Progenitor cell of endocrine pancreas (in vitro differentiated cells): ENCODE measurements at regions not wholly inside any gene's neighbourhood (a gene's known extent, or its start where the extent isn't known, plus 50 kb on each side); places are given as distances from the start of the nearest gene placed in this dataset.

Source experiments
- DNase-seq: peaks from one replicate; pipeline ENCODE4 v3.0.0; 2021; ENCODE audit warnings: low spot score; ENCODE audit not compliant: unreplicated experiment
- H3K27ac Mint-ChIP-seq: 2 replicates; pipeline ENCODE4 v1.8.0; 2021; ENCODE audit warnings: mild to moderate bottlenecking, moderate library complexity, mixed read lengths
- H3K27me3 Mint-ChIP-seq: 2 replicates; pipeline ENCODE4 v1.8.0; 2021; ENCODE audit warnings: mixed read lengths
- H3K36me3 Mint-ChIP-seq: 2 replicates; pipeline ENCODE4 v1.8.0; 2022; ENCODE audit warnings: mixed read lengths; ENCODE audit not compliant: insufficient read depth
- H3K4me1 Mint-ChIP-seq: 2 replicates; pipeline ENCODE4 v1.8.0; 2021; ENCODE audit warnings: low read depth, mixed read lengths
- H3K4me3 Mint-ChIP-seq: 2 replicates; pipeline ENCODE4 v1.8.0; 2021; ENCODE audit warnings: low read depth, mild to moderate bottlenecking, moderate library complexity, mixed read lengths
- H3K9me3 Mint-ChIP-seq: 2 replicates; pipeline ENCODE4 v1.8.0; 2021; ENCODE audit warnings: low read depth, mixed read lengths
- CTCF ChIP-seq: fragments of 200-600 bp; sonication (generic); IDR thresholded peaks from one replicate; pipeline ENCODE4 v1.5.0; 2021; ENCODE audit warnings: antibody characterized with exemption, mild to moderate bottlenecking; ENCODE audit not compliant: unreplicated experiment

GRCh38 chr4:89639395-89639794 is 197.6 kb downstream of the SNCA start:
- DNase-seq = no peak
- peaks cover 7% of the 10 kb centered on the region for H3K4me1 Mint-ChIP-seq
- H3K9me3 Mint-ChIP-seq = no peaks in the 10 kb centered on the region
- H3K4me3 Mint-ChIP-seq = no peak overlapping the region
- no peak for TF ChIP-seq CTCF
- H3K27me3 Mint-ChIP-seq = no peaks in the 10 kb centered on the region
- H3K27ac Mint-ChIP-seq = no peak overlapping the region
- peaks cover 2% of the 10 kb centered on the region for H3K36me3 Mint-ChIP-seq

- Mint-ChIP-seq H3K4me3 (no peak overlapping the region), H3K27ac (no peak overlapping the region), H3K36me3 (no peaks in the 10 kb centered on the region), H3K27me3 (no peaks in the 10 kb centered on the region), H3K9me3 (peaks cover 4% of the 10 kb centered on the region), H3K4me1 (peaks cover 5% of the 10 kb centered on the region)
- DNase-seq = no peak
- no peak for TF ChIP-seq CTCF
Observed at GRCh38 chr4:89625599-89626293, 211.2 kb downstream of the SNCA start.

GRCh38 chr4:89619206-89619962 is 217.6 kb downstream of the SNCA start:
- H3K36me3 Mint-ChIP-seq = no peaks in the 10 kb centered on the region
- TF ChIP-seq CTCF = no peak
- DNase-seq = no peak
- H3K9me3 Mint-ChIP-seq = no peaks in the 10 kb centered on the region
- H3K4me3 Mint-ChIP-seq = no peak overlapping the region
- H3K27ac Mint-ChIP-seq = no peak overlapping the region
- no peaks in the 10 kb centered on the region for H3K27me3 Mint-ChIP-seq
- H3K4me1 Mint-ChIP-seq = no peaks in the 10 kb centered on the region

GRCh38 chr4:89618151-89618550 is 218.8 kb downstream of the SNCA start:
- Mint-ChIP-seq H3K4me1 (no peaks in the 10 kb centered on the region), H3K36me3 (no peaks in the 10 kb centered on the region), H3K4me3 (no peak overlapping the region), H3K27ac (no peak overlapping the region), H3K9me3 (peaks cover 5% of the 10 kb centered on the region), H3K27me3 (no peaks in the 10 kb centered on the region)
- TF ChIP-seq CTCF = no peak
- no peak for DNase-seq

- TF ChIP-seq CTCF = no peak
- no peak overlapping the region for H3K27ac Mint-ChIP-seq
- H3K4me3 Mint-ChIP-seq = no peak overlapping the region
- no peaks in the 10 kb centered on the region for H3K4me1 Mint-ChIP-seq
- H3K27me3 Mint-ChIP-seq = no peaks in the 10 kb centered on the region
- DNase-seq = no peak
- no peaks in the 10 kb centered on the region for H3K36me3 Mint-ChIP-seq
- peaks cover 13% of the 10 kb centered on the region for H3K9me3 Mint-ChIP-seq
Observed at GRCh38 chr4:89617317-89617716, 219.6 kb downstream of the SNCA start.
